ENCODE measurements at regions not wholly inside any gene's neighbourhood (a gene's known extent, or its start where the extent isn't known, plus 50 kb on each side); places are given as distances from the start of the nearest gene placed in this dataset.
"Not testable (repeated sequence)": the region's sequence is repeated elsewhere in the genome, so short reads cannot be mapped to it uniquely, and the experiment has no call there.

GRCh38 chr14:58747181-58747580, 109.4 kb downstream of the DACT1 start:
- Histone ChIP-seq H2AK5ac (ENCODE audit: low read depth, low read length) (no peak overlapping the region), H4K91ac (ENCODE audit: low read depth, low read length, poor library complexity) (no peak overlapping the region), H4K8ac (ENCODE audit: low read depth, low read length) (no peak overlapping the region), H3K14ac (ENCODE audit: low read length) (no peak overlapping the region), H3K23ac (ENCODE audit: low read depth, low read length, poor library complexity) (no peak overlapping the region), H3K18ac (ENCODE audit: low read length) (peak overlapping the region; percentile 54), H2BK15ac (ENCODE audit: low read length) (no peak overlapping the region), H3K27ac (replicated peaks; ENCODE audit: low read length) (no peak overlapping the region), H2BK12ac (ENCODE audit: low read length) (no peak overlapping the region), H2BK5ac (ENCODE audit: low read length) (no peak overlapping the region), H3K4me1 (ENCODE audit: control insufficient read depth in 2 of 2, insufficient read depth in 1 of 2, low read depth in 1 of 2, low read length in 2 of 2) (peaks cover 0 to 14% of the 10 kb centered on the region in 2 donors), H2BK120ac (ENCODE audit: low read depth, low read length) (no peak overlapping the region), H3K4me3 (ENCODE audit: low read length in 2 of 2) (no peak overlapping the region), H2AFZ (ENCODE audit: low read length) (no peak overlapping the region), H3K9me3 (replicated peaks in 1 of 2; ENCODE audit: control insufficient read depth in 2 of 2, insufficient read depth in 1 of 2, low read depth in 1 of 2, low read length in 2 of 2) (no peaks in the 10 kb centered on the region), H3K4ac (ENCODE audit: low read length) (no peak overlapping the region), H3K4me2 (ENCODE audit: insufficient read depth, low read length, poor library complexity, severe bottlenecking) (no peak overlapping the region), H3K27me3 (ENCODE audit: control insufficient read depth in 3 of 3, insufficient read depth in 3 of 3, low read depth in 1 of 3, low read length in 3 of 3) (no peaks in the 10 kb centered on the region), H3K36me3 (replicated peaks in 1 of 2; ENCODE audit: control insufficient read depth in 2 of 2, insufficient read depth in 2 of 2, low read length in 2 of 2) (no peaks in the 10 kb centered on the region), H3K9ac (ENCODE audit: low read depth, low read length, poor library complexity) (peak overlapping the region; percentile 76), H3K79me1 (ENCODE audit: low read depth, low read length) (no peaks in the 10 kb centered on the region)
- no peak for DNase-seq (ENCODE audit: low spot score)
- WGBS, 2 donors (ENCODE audit: extremely low coverage in 2 of 2, insufficient read length in 2 of 2, insufficient replicate concordance in 1 of 2) = no CpG with 5 or more reads among the region's 7 CpGs

GRCh38 chr14:58748251-58748650, 110.5 kb downstream of the DACT1 start:
- not testable (repeated sequence) for H2BK120ac ChIP-seq (ENCODE audit: low read depth, low read length); H2AK5ac ChIP-seq (ENCODE audit: low read depth, low read length); H3K18ac ChIP-seq (ENCODE audit: low read length); H3K9ac ChIP-seq (ENCODE audit: low read depth, low read length, poor library complexity); H3K4ac ChIP-seq (ENCODE audit: low read length); H3K36me3 ChIP-seq (replicated peaks in 1 of 2; ENCODE audit: control insufficient read depth in 2 of 2, insufficient read depth in 2 of 2, low read length in 2 of 2); H4K91ac ChIP-seq (ENCODE audit: low read depth, low read length, poor library complexity); DNase-seq (ENCODE audit: low spot score); H3K9me3 ChIP-seq (replicated peaks in 1 of 2; ENCODE audit: control insufficient read depth in 2 of 2, insufficient read depth in 1 of 2, low read depth in 1 of 2, low read length in 2 of 2); H2BK12ac ChIP-seq (ENCODE audit: low read length); H3K14ac ChIP-seq (ENCODE audit: low read length); H3K27me3 ChIP-seq (ENCODE audit: control insufficient read depth in 3 of 3, insufficient read depth in 3 of 3, low read depth in 1 of 3, low read length in 3 of 3); H2AFZ ChIP-seq (ENCODE audit: low read length); H3K4me3 ChIP-seq (ENCODE audit: low read length in 2 of 2); H4K8ac ChIP-seq (ENCODE audit: low read depth, low read length); H2BK15ac ChIP-seq (ENCODE audit: low read length); H3K23ac ChIP-seq (ENCODE audit: low read depth, low read length, poor library complexity); H3K79me1 ChIP-seq (ENCODE audit: low read depth, low read length); H3K27ac ChIP-seq (replicated peaks; ENCODE audit: low read length); H3K4me2 ChIP-seq (ENCODE audit: insufficient read depth, low read length, poor library complexity, severe bottlenecking); H2BK5ac ChIP-seq (ENCODE audit: low read length)
- peaks cover 0 to 17% of the 10 kb centered on the region in 2 donors for H3K4me1 ChIP-seq (ENCODE audit: control insufficient read depth in 2 of 2, insufficient read depth in 1 of 2, low read depth in 1 of 2, low read length in 2 of 2)
- WGBS, 2 donors (ENCODE audit: extremely low coverage in 2 of 2, insufficient read length in 2 of 2, insufficient replicate concordance in 1 of 2) = no CpG with 5 or more reads among the region's 8 CpGs

- no peaks in the 10 kb centered on the region for H3K36me3 ChIP-seq (replicated peaks in 1 of 2; ENCODE audit: control insufficient read depth in 2 of 2, insufficient read depth in 2 of 2, low read length in 2 of 2)
- no peak overlapping the region for H4K91ac ChIP-seq (ENCODE audit: low read depth, low read length, poor library complexity)
- no CpG with 5 or more reads among the region's 5 CpGs for WGBS, 2 donors (ENCODE audit: extremely low coverage in 2 of 2, insufficient read length in 2 of 2, insufficient replicate concordance in 1 of 2)
Observed at GRCh38 chr14:58749066-58749669, 111.4 kb downstream of the DACT1 start.

GRCh38 chr14:58750321-58751269, 112.8 kb downstream of the DACT1 start:
- H3K23ac ChIP-seq (ENCODE audit: low read depth, low read length, poor library complexity) = no peak overlapping the region
- no peak overlapping the region for H3K4ac ChIP-seq (ENCODE audit: low read length)
- no peak overlapping the region for H3K4me2 ChIP-seq (ENCODE audit: insufficient read depth, low read length, poor library complexity, severe bottlenecking)
- WGBS, 2 donors (ENCODE audit: extremely low coverage in 2 of 2, insufficient read length in 2 of 2, insufficient replicate concordance in 1 of 2) = no CpG with 5 or more reads among the region's 9 CpGs
- H3K79me1 ChIP-seq (ENCODE audit: low read depth, low read length) = no peaks in the 10 kb centered on the region
- H3K14ac ChIP-seq (ENCODE audit: low read length) = no peak overlapping the region
- H3K9ac ChIP-seq (ENCODE audit: low read depth, low read length, poor library complexity) = no peak overlapping the region
- no peak overlapping the region for H3K27ac ChIP-seq (replicated peaks; ENCODE audit: low read length)
- no peak for DNase-seq (ENCODE audit: low spot score)
- H4K91ac ChIP-seq (ENCODE audit: low read depth, low read length, poor library complexity) = no peak overlapping the region
- H2BK15ac ChIP-seq (ENCODE audit: low read length) = no peak overlapping the region
- H2AK5ac ChIP-seq (ENCODE audit: low read depth, low read length) = no peak overlapping the region
- H3K27me3 ChIP-seq (ENCODE audit: control insufficient read depth in 3 of 3, insufficient read depth in 3 of 3, low read depth in 1 of 3, low read length in 3 of 3) = no peaks in the 10 kb centered on the region
- H2AFZ ChIP-seq (ENCODE audit: low read length) = no peak overlapping the region
- H3K4me3 ChIP-seq (ENCODE audit: low read length in 2 of 2) = no peak overlapping the region
- H3K4me1 ChIP-seq (ENCODE audit: control insufficient read depth in 2 of 2, insufficient read depth in 1 of 2, low read depth in 1 of 2, low read length in 2 of 2) = peaks cover 4 to 9% of the 10 kb centered on the region in 2 donors
- H3K36me3 ChIP-seq (replicated peaks in 1 of 2; ENCODE audit: control insufficient read depth in 2 of 2, insufficient read depth in 2 of 2, low read length in 2 of 2) = no peaks in the 10 kb centered on the region
- no peak overlapping the region for H4K8ac ChIP-seq (ENCODE audit: low read depth, low read length)
- H2BK5ac ChIP-seq (ENCODE audit: low read length) = no peak overlapping the region
- no peaks in the 10 kb centered on the region for H3K9me3 ChIP-seq (replicated peaks in 1 of 2; ENCODE audit: control insufficient read depth in 2 of 2, insufficient read depth in 1 of 2, low read depth in 1 of 2, low read length in 2 of 2)
- no peak overlapping the region for H2BK12ac ChIP-seq (ENCODE audit: low read length)
- H2BK120ac ChIP-seq (ENCODE audit: low read depth, low read length) = no peak overlapping the region
- H3K18ac ChIP-seq (ENCODE audit: low read length) = peak overlapping the region; percentile 16

More at GRCh38 chr14:58749066-58749669, 111.4 kb downstream of the DACT1 start:
- Histone ChIP-seq H3K9ac (ENCODE audit: low read depth, low read length, poor library complexity) (no peak overlapping the region), H3K9me3 (replicated peaks in 1 of 2; ENCODE audit: control insufficient read depth in 2 of 2, insufficient read depth in 1 of 2, low read depth in 1 of 2, low read length in 2 of 2) (no peaks in the 10 kb centered on the region), H3K27me3 (ENCODE audit: control insufficient read depth in 3 of 3, insufficient read depth in 3 of 3, low read depth in 1 of 3, low read length in 3 of 3) (no peaks in the 10 kb centered on the region), H3K18ac (ENCODE audit: low read length) (no peak overlapping the region), H2BK5ac (ENCODE audit: low read length) (no peak overlapping the region), H2BK15ac (ENCODE audit: low read length) (no peak overlapping the region), H2AFZ (ENCODE audit: low read length) (peak overlapping the region; percentile 38), H3K79me1 (ENCODE audit: low read depth, low read length) (no peaks in the 10 kb centered on the region), H3K4ac (ENCODE audit: low read length) (no peak overlapping the region), H4K8ac (ENCODE audit: low read depth, low read length) (no peak overlapping the region), H3K27ac (replicated peaks; ENCODE audit: low read length) (no peak overlapping the region), H3K4me2 (ENCODE audit: insufficient read depth, low read length, poor library complexity, severe bottlenecking) (no peak overlapping the region), H2BK12ac (ENCODE audit: low read length) (no peak overlapping the region), H3K23ac (ENCODE audit: low read depth, low read length, poor library complexity) (no peak overlapping the region), H3K14ac (ENCODE audit: low read length) (no peak overlapping the region), H2BK120ac (ENCODE audit: low read depth, low read length) (no peak overlapping the region), H2AK5ac (ENCODE audit: low read depth, low read length) (no peak overlapping the region), H3K4me3 (ENCODE audit: low read length in 2 of 2) (no peak overlapping the region), H3K4me1 (ENCODE audit: control insufficient read depth in 2 of 2, insufficient read depth in 1 of 2, low read depth in 1 of 2, low read length in 2 of 2) (peaks cover 0 to 8% of the 10 kb centered on the region in 2 donors)
- DNase-seq (ENCODE audit: low spot score) = no peak

All from neuronal stem cell (in vitro differentiated cells).